DOHH2 (cell line): ENCODE measurements at regions not wholly inside any gene's neighbourhood (a gene's known extent, or its start where the extent isn't known, plus 50 kb on each side); places are given as distances from the start of the nearest gene placed in this dataset.

Experiments used
- EZH2phosphoT487 ChIP-seq: fragments of 200-600 bp; sonication (generic); IDR thresholded peaks from 2 replicates; pipeline ENCODE4 v1.6.1; 2017; ENCODE audit warnings: borderline replicate concordance, mild to moderate bottlenecking, antibody characterized with exemption, low read length, moderate library complexity, mixed read lengths
- TF ChIP-seq, protein P1 (sequence below): fragments of 200-600 bp; sonication (generic); IDR thresholded peaks from one replicate; pipeline ENCODE4 v1.5.1; 2014; ENCODE audit warnings: antibody characterized with exemption, mild to moderate bottlenecking, low read depth, low read length; ENCODE audit not compliant: poor library complexity, severe bottlenecking

DNA sequence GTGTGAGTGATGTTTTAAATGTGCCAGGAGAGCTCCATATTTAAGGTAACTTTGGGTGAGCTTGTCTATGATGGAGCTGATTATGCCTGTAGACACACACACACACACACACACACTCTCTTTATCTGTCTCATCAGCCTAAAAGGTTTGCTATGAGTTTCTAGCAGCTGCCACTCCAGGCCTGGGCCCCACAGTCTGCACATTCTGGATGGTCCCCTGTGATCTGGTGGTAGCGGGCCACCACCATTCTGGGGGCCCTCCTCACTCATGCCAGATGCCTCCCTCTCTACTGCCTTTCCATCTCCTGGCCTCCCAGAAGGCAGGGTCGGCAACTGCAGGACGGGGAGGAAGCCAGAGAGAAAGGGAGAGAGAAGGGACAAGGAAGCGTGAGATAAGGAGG, 129.2 kb upstream of the TNR start:
- TF ChIP-seq, protein P1, sequence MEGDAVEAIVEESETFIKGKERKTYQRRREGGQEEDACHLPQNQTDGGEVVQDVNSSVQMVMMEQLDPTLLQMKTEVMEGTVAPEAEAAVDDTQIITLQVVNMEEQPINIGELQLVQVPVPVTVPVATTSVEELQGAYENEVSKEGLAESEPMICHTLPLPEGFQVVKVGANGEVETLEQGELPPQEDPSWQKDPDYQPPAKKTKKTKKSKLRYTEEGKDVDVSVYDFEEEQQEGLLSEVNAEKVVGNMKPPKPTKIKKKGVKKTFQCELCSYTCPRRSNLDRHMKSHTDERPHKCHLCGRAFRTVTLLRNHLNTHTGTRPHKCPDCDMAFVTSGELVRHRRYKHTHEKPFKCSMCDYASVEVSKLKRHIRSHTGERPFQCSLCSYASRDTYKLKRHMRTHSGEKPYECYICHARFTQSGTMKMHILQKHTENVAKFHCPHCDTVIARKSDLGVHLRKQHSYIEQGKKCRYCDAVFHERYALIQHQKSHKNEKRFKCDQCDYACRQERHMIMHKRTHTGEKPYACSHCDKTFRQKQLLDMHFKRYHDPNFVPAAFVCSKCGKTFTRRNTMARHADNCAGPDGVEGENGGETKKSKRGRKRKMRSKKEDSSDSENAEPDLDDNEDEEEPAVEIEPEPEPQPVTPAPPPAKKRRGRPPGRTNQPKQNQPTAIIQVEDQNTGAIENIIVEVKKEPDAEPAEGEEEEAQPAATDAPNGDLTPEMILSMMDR, result no peak
- no peak for TF ChIP-seq EZH2phosphoT487
